ENCODE measurements at regions not wholly inside any gene's neighbourhood (a gene's known extent, or its start where the extent isn't known, plus 50 kb on each side); places are given as distances from the start of the nearest gene placed in this dataset.

DNA sequence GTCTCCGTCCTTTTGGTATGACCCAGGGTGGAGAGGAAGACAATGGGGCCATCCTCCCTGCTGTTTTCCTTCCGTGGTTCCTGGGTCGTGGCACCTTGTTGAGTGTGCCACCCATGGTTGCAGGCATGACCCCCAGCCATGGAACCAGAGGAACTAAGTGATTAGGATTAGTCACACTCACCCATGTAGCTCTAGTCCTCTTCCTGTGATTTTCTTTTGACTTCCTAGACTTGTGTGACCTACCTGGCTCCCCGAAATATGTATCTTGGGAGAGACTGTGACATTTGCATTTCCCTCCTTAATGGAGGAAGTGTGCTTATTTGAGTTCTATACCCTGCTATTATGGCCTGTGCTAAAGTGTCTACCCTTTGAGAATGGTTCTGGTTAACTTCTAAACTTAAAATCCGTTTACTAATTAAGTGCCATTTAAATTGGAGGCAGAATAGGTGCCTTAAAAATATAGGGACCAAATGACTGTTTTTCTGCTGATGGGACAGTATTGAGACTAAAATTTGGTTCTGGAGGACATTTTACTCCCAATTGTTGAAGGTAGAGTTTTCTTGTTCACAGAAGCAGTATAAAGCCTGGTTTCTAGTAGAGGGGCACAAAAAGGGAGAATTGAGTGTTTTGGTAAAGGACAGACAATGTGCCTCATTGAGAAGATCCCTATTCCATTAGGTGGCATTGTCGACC lies 545.6 kb downstream of the HDGFL1 start:
- Histone ChIP-seq H3K4me3 (ENCODE audit: low read depth, low read length) (no peak overlapping the region), H3K9me3 (ENCODE audit: severe bottlenecking) (peaks cover 16% of the 10 kb centered on the region), H3K27ac (no peak overlapping the region), H3K27me3 (ENCODE audit: insufficient read depth, low read depth, severe bottlenecking) (no peaks in the 10 kb centered on the region), H3K36me3 (no peaks in the 10 kb centered on the region)
- no peak for DNase-seq
- TF ChIP-seq, protein P1, sequence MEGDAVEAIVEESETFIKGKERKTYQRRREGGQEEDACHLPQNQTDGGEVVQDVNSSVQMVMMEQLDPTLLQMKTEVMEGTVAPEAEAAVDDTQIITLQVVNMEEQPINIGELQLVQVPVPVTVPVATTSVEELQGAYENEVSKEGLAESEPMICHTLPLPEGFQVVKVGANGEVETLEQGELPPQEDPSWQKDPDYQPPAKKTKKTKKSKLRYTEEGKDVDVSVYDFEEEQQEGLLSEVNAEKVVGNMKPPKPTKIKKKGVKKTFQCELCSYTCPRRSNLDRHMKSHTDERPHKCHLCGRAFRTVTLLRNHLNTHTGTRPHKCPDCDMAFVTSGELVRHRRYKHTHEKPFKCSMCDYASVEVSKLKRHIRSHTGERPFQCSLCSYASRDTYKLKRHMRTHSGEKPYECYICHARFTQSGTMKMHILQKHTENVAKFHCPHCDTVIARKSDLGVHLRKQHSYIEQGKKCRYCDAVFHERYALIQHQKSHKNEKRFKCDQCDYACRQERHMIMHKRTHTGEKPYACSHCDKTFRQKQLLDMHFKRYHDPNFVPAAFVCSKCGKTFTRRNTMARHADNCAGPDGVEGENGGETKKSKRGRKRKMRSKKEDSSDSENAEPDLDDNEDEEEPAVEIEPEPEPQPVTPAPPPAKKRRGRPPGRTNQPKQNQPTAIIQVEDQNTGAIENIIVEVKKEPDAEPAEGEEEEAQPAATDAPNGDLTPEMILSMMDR (IDR thresholded peaks at IDR 0.05; ENCODE audit: low read depth, low read length), result no peak

DNA sequence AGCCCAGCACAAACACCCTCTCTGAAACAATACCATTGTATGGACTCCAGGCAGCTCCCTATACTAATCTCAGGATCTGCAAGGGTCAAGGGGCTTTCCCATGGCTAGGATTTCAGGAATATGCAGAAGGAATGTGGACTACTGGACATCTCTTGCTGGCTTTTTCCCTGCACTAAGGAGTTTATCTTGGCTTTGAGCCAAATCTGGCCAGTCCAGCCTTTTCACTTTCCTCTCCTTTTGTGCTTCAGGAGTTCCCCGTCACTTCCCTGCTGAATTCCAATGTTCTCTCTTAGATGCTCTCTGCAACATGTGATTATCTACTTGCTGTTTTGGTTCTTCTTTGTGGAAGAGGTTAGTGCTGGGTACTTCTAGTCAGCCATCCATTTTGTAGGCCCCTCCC lies 568.2 kb downstream of the HDGFL1 start:
- Histone ChIP-seq H3K9me3 (ENCODE audit: severe bottlenecking) (peaks cover 6% of the 10 kb centered on the region), H3K36me3 (no peaks in the 10 kb centered on the region), H3K27ac (no peak overlapping the region), H3K4me3 (ENCODE audit: low read depth, low read length) (no peak overlapping the region), H3K27me3 (ENCODE audit: insufficient read depth, low read depth, severe bottlenecking) (no peaks in the 10 kb centered on the region)
- TF ChIP-seq, protein P1 (IDR thresholded peaks at IDR 0.05; ENCODE audit: low read depth, low read length), result no peak
- DNase-seq, result no peak

DNA sequence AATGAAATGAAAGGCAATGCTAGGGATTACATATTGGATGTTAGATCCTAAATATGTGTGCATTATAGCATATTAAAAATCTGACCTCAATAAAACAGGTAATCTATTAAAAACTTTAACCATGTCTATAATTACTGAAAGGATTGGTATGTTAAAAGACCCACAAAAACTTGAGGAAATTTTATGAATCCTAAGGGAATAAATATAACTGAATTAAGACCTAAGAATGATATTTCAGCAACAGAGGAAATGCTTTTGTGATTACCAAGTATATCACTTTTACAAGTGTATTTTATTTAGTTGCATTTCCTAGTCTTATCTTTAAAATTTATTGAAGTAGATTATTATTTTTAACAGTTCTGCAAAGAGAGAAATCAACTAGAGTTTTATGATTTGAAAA lies 571.5 kb downstream of the HDGFL1 start:
- Histone ChIP-seq H3K9me3 (ENCODE audit: severe bottlenecking) (no peaks in the 10 kb centered on the region), H3K27ac (no peak overlapping the region), H3K36me3 (no peaks in the 10 kb centered on the region), H3K4me3 (ENCODE audit: low read depth, low read length) (no peak overlapping the region), H3K27me3 (ENCODE audit: insufficient read depth, low read depth, severe bottlenecking) (no peaks in the 10 kb centered on the region)
- TF ChIP-seq, protein P1 (IDR thresholded peaks at IDR 0.05; ENCODE audit: low read depth, low read length), result no peak
- DNase-seq, result no peak

DNA sequence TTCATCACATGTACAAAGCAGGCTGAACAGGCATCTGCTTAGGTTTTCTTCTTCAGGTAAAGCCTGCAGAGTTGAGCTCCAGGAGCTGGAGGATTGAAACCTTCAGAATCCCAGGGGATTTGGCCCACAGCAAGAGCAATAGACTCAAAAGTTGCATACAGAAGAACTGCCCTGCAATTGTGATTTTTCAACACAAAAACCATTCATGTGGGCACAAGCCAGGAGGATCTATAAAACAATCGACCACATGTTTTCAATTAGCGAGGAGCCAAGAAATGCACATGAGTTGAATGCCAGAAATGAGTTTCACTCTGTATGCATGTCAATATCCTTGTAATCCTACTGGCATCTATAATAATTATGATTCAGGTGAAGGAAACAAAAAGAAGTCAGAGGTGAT lies 576.4 kb downstream of the HDGFL1 start:
- no peaks in the 10 kb centered on the region for H3K27me3 ChIP-seq (ENCODE audit: insufficient read depth, low read depth, severe bottlenecking)
- TF ChIP-seq, protein P1 (IDR thresholded peaks at IDR 0.05; ENCODE audit: low read depth, low read length), result no peak
- H3K27ac ChIP-seq, result no peak overlapping the region
- H3K36me3 ChIP-seq, result no peaks in the 10 kb centered on the region
- no peaks in the 10 kb centered on the region for H3K9me3 ChIP-seq (ENCODE audit: severe bottlenecking)
- no peak for DNase-seq
- H3K4me3 ChIP-seq (ENCODE audit: low read depth, low read length), result no peak overlapping the region

DNA sequence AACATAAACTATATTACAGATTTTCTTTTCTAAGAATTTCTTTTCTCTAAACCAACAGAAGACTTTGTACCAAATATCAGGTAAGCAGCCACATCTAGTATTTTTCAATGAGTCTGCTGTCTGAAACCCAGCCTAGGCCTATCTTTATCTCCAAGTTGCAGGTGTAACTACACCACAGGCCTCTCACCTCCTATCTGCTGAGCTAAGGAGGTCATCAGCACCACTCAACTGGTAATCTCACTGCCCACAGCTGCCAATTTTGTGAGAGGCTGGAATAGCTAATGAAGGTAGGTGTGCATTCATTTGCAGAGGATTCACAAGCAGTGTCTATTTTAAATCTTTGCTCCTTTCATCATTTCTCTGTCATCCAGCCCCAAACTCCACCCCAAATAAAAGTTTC lies 584.8 kb downstream of the HDGFL1 start:
- H3K27ac ChIP-seq, result no peak overlapping the region
- DNase-seq, result no peak
- no peaks in the 10 kb centered on the region for H3K36me3 ChIP-seq
- H3K4me3 ChIP-seq (ENCODE audit: low read depth, low read length), result no peak overlapping the region
- TF ChIP-seq, protein P1 (IDR thresholded peaks at IDR 0.05; ENCODE audit: low read depth, low read length), result no peak
- peaks cover 2% of the 10 kb centered on the region for H3K9me3 ChIP-seq (ENCODE audit: severe bottlenecking)
- H3K27me3 ChIP-seq (ENCODE audit: insufficient read depth, low read depth, severe bottlenecking), result no peaks in the 10 kb centered on the region

DNA sequence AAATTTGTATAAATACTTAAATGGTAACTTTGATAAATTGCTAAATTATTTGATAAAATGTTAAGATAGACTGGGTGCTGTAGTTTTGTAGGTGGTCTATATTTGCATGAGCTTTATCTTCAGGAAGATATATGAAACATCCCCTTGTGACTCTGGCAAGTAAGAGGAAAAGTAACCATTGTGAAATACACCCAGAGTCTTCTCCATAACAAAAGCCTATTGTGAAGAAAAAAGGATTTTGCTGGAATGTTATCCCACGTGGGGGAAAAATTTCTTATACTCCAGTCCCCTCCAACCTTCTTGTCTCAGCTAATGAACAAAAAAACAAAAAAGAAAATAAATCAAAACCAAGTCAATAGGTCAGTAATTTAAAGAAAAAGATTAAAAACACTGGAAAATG lies 600.7 kb downstream of the HDGFL1 start:
- Histone ChIP-seq H3K36me3 (no peaks in the 10 kb centered on the region), H3K27ac (no peak overlapping the region), H3K4me3 (ENCODE audit: low read depth, low read length) (no peak overlapping the region), H3K9me3 (ENCODE audit: severe bottlenecking) (peaks cover 12% of the 10 kb centered on the region), H3K27me3 (ENCODE audit: insufficient read depth, low read depth, severe bottlenecking) (no peaks in the 10 kb centered on the region)
- TF ChIP-seq, protein P1 (IDR thresholded peaks at IDR 0.05; ENCODE audit: low read depth, low read length), result no peak
- no peak for DNase-seq
